GM19043 (cell line): ENCODE measurements at regions not wholly inside any gene's neighbourhood (a gene's known extent, or its start where the extent isn't known, plus 50 kb on each side); places are given as distances from the start of the nearest gene placed in this dataset.

ENCODE experiments used
- ATAC-seq: cut with Tn5 transposase; IDR thresholded peaks from one replicate; pipeline ENCODE4 v1.9.1; 2021; ENCODE audit warnings: low read depth; ENCODE audit not compliant: unreplicated experiment

- ATAC-seq: no peak
These were observed 147.4 kb upstream of the TBX20 start for GRCh38 chr7:35401217-35401879.

DNA sequence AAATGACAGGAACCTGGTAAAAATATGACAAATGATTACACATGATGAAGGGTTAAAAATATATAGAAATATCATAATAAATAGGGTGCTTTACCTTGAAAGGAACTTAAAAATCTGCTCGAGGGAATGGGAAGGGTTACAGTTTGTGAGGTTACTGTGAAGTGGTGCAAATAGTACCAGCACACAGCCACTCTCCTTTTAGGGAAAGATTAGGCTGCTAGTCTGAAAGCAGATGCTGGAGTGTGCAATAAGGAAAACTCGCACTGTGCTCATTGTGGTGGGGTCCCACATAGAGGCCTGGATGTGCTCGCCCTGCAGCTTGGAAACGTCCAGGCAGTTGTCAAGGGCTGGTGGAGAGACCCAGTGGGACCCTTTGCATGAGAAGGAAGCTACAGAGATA, 145.9 kb upstream of the TBX20 start:
- ATAC-seq: no peak

- ATAC-seq: no peak
These were observed 145.3 kb upstream of the TBX20 start for GRCh38 chr7:35399216-35399615.

- no peak for ATAC-seq
These were observed 144.6 kb upstream of the TBX20 start for GRCh38 chr7:35398518-35398917.

DNA sequence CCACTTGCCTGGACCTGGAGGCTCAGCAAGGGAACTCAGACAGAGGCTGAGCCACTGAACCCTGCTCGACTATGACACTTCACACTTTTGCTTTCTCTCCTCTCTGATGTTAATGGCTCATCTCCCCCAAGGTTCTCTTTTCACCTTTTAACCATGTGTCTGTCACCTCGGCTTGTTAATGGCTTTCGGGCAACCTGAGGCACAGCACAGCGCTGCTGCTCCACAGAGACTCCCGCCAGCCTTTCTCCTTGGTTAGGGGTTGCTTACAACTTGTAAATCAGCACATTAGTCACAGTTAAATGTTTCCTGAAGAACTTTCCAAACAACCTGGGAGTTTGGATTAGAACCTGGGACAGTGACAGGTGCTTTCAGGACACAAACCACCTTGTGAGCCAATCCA, 136.2 kb upstream of the TBX20 start:
- no peak for ATAC-seq

- ATAC-seq: no peak
These were observed 135.7 kb upstream of the TBX20 start for GRCh38 chr7:35389636-35390035.

GRCh38 chr7:35386816-35387706, 133.2 kb upstream of the TBX20 start:
- ATAC-seq: no peak

GRCh38 chr7:35386082-35386815, 132.3 kb upstream of the TBX20 start:
- ATAC-seq: no peak

- ATAC-seq: no peak
These were observed 131.1 kb upstream of the TBX20 start for GRCh38 chr7:35384761-35385700.

DNA sequence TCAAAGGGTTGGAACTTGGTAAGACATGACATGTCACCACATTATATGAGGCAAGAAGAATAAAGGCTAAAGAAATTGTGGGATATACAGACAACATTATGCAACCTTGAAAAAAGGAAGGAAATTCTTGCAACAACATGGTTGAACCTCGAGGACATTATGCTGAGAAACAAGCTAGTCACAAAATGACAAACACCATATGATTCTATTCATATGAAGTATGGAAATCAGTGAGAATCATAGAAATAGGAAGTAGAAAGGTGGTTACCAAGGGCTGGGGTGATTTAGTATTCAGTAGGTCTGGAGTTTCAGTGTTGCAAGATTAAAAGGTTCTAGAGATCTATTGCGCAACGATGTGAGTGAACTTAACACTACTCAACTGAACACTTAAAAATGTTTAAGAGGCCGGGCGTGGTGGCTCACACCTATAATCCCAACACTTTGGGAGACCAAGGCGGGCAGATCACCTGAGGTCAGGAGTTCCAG, 126.9 kb upstream of the TBX20 start:
- ATAC-seq: no peak

DNA sequence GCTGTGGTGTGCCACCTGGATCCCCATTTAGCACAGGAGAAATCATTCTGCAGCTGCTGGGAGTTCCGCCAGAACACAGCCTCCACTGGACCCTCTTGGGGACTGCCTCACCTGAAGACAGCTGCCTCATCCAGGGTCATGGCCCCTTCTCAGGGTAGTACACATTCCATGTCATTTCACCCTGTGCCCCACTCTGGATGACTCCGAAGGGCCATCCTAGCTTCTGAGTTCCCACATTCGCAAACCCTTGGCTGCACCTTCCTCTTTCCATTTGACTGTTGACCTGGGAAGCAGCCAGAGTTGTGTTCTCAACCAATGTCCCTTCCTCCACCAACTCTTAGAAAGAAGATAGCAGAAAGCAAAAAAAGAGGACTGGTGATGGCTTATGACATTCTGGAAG, 125.6 kb upstream of the TBX20 start:
- ATAC-seq: no peak

- ATAC-seq: no peak
These were observed 121.6 kb upstream of the TBX20 start for GRCh38 chr7:35375516-35375915.

GRCh38 chr7:35374858-35375257, 121.0 kb upstream of the TBX20 start:
- ATAC-seq: no peak

- ATAC-seq: no peak
These were observed 117.3 kb upstream of the TBX20 start for GRCh38 chr7:35371221-35371620.

GRCh38 chr7:35370687-35371086, 116.8 kb upstream of the TBX20 start:
- ATAC-seq: no peak

DNA sequence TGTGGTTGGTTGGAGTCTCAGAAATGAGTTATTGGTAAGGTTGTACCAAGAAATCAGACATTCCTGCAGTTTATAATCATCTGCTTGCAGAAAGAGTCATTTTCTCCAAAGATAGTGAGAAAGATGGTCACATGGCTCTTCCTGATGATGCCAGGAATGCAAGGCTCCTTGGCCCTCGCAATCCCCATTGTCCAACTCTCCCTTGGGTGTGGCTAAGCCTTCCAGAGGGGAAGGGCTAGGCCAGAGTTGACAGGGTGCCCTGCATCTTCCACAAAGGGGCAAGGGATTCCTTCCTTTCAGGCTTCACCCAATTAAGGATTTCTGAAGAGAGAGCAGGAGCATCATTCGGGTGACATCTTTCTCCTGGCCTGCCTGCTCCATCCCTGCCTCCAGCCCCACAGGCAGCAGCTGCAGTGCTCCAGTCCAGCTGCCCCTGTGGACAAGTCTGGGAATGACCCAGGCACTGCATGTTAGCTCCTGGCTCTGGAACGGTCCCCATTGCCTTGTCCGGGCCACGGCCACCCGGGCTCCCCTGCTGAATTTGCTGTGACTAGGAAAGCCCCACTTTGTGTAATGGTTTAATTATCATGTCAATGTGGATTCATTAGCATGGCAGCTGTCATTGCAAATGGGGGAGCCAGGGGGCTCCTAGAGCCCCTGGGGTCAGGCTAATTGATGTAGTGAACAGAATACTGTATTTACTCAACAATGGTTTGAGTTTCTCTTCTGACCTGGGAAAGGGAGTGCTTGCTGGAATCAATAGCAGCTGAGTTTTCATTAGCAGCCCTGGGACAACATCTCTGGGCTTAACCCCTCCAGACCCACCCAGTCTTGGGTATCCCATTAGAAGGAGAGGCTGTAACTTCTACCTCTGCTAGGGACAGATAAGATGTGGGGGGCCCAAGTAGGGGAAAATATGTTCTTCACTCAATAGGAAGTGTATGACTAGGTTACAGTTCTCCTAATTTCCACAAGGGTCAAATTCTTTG, 112.6 kb upstream of the TBX20 start:
- ATAC-seq: no peak

DNA sequence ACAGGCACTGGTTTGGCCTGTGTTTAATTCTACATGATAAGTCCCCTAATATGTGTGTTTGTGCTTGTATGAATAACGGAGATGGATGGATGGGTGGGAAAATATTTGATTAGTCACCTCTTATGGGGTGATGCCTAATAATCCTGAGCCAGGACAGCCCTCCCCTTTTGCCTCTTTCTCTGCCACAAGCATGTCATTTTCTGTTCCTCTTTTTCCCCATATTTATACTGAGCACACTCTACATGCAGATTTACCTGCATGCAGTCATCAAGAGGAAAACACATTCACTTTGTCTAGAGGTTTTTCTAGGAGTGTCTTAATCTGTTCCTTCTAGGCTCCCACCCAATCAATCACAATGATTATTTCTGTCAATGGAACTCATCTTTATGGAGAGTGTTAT, 111.6 kb upstream of the TBX20 start:
- ATAC-seq: no peak

DNA sequence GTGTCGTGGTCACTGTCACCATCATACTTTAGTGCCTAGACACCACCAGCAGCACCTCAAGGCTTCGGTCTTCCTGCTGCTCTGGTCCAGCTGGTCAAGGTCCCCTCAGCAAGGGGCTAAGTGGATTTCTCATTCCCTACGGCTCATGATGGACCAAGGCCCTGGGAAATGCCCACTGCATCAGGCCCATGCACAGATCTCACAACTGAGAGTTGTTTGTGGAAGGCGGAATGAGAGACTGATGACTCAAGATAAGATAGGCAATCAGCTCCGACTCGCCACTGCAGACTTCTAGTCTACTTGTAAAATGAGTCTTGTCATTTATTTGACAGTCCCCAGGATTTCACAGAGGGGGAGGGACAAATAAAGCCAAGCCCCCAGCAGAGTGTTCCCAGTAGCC, 108.4 kb upstream of the TBX20 start:
- ATAC-seq: no peak

GRCh38 chr7:35359423-35359822, 105.5 kb upstream of the TBX20 start:
- no peak for ATAC-seq
